ENCODE measurements at regions not wholly inside any gene's neighbourhood (a gene's known extent, or its start where the extent isn't known, plus 50 kb on each side); places are given as distances from the start of the nearest gene placed in this dataset.
"Not testable (repeated sequence)": the region's sequence is repeated elsewhere in the genome, so short reads cannot be mapped to it uniquely, and the experiment has no call there.

GRCh38 chrX:121733514-121733913 is 686.1 kb downstream of the GLUD2 start:
- no peak for DNase-seq

GRCh38 chrX:121746105-121746504 is 698.7 kb downstream of the GLUD2 start:
- DNase-seq = no peak

GRCh38 chrX:121753602-121754001 is 706.2 kb downstream of the GLUD2 start:
- not testable (repeated sequence) for DNase-seq

GRCh38 chrX:121754301-121754700 is 706.9 kb downstream of the GLUD2 start:
- DNase-seq = no peak

GRCh38 chrX:121755541-121755940 is 708.1 kb downstream of the GLUD2 start:
- DNase-seq = no peak

DNA sequence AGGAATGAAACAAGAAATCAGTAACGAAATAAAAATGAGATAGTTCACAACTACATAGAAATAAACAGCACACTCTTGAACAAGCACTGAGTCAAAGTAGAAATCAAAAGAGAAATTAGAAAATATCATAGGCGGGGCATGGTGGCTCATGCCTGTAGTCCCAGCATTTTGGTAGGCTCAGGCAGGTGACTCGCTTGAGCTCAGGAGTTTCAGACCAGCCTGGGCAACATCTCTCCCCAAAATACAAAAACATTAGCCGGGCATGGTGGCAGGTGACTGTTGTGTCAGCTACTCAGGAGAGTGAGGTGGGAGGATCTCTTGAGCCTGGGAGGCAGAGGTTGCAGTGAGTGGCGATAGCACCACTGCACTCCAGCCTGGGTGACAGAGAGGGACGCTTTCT is 714.4 kb downstream of the GLUD2 start:
- DNase-seq = no peak

GRCh38 chrX:121763671-121764070 is 716.3 kb downstream of the GLUD2 start:
- no peak for DNase-seq

DNA sequence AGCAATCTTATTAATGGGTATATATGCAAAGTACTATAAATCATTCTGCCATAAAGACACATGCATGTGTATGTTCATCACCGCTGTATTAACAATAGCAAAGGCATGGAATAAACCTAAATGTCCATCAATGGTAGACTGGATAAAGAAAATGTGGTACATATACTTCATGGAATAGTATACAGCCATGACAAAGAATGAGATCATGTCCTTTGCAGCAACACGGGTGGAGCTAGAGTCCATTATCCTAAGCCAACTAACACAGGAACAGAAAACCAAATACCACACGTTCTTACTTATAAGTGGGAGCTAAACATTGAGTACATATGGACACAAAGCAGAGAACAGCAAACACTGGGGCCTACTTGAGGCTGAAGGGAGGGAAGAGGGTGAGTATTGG is 720.8 kb downstream of the GLUD2 start:
- DNase-seq = not testable (repeated sequence)

- no peak for DNase-seq
Observed at GRCh38 chrX:121781991-121782390, 734.6 kb downstream of the GLUD2 start.

DNA sequence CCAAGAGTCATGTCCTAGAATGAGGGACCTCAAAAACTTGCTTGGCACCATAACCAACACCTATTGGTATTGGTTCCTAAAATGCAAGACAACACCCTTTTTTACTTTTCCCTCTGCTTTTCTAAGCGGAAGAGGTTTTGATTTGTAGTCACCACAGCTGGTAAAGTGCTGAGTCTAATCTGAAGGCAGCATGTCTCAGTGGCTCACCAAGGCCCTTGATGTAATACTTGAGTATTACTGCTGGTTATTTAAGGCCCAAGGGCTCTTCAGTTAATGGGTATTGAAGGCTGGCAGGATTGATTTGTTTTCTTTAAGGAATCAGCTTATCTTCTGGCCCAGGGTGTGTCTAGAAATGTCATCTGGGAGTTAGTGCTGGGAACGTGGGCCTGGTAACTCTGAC is 735.1 kb downstream of the GLUD2 start:
- DNase-seq = no peak

DNA sequence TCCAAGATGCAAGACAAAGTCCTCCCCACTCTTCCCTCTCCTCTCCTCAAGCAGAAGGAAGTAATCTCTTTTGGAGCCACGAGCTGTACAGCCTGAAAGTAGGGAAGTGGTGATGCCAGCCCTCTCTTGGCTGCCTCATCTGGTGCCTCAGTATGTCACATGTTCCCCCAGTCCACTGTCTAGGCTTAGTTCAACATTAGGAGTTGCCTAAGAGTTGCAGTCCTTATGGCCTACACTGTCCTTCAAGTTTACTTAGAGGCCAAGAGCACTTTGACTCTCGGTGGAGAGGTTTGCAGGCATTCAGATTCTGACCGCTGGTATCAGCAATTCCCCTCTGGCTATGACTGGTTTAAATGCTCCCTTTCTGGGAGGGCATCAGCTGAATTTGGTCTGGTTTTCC is 735.6 kb downstream of the GLUD2 start:
- DNase-seq = no peak

- DNase-seq = no peak
Observed at GRCh38 chrX:121802881-121803412, 755.5 kb downstream of the GLUD2 start.

DNA sequence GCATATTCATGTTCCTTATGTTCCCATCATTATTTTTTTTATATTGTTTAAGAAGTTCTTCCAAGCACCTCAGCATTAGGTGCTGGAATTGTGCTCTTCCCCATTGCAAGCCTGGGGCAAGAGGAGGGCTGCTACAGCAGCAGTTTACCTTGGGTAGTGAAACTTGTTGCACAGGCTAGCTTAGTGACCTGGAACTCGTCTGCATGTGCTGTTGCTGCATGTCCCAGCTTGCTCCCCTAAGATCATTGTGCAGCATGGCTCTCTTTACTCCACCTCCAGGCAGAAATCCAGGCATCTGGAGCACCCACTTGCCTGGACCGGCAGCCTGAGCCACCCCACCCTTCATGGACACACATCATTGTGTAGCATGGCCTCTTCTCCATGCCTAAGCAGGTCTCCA is 776.0 kb downstream of the GLUD2 start:
- no peak for DNase-seq

GRCh38 chrX:121831601-121832000 is 784.2 kb downstream of the GLUD2 start:
- no peak for DNase-seq

DNA sequence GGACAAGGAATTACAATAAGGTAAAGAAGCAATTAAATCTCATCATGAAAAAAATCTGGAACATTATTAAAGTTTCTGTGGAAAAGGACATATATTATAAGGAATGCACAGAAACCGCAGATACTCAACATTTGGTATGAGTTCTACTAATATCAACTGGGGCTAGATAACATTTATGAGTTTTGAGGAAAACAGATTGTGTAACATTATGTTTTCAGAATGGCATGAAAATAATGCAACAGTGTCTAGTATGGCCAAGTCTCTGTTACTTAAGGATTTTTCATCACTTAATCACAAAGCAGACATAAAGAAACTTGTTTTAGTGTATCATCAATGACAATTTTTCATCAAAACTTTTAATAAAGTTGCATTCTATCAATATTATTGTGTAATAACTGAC is 785.0 kb downstream of the GLUD2 start:
- no peak for DNase-seq

DNA sequence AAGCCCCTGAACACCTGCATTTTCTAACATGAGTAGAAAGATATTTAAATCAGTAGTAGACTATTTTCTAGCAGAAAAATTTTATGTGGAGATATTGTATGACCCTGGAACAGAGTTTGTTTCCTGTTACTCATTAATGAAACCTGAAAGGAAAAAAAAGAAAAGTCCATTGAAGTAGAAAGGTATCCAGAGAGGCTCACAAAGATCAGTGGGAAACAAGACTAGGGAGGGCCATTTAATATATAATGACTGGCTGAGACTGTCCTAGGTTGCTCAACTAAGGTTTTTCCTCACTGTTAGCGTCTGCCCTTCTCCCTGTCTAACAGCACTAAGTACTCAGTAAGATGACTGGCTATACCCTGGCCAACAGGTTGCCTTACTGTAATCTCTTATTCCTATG is 788.6 kb downstream of the GLUD2 start:
- DNase-seq = no peak

GRCh38 chrX:121851033-121851432 is 803.6 kb downstream of the GLUD2 start:
- DNase-seq = no peak

DNA sequence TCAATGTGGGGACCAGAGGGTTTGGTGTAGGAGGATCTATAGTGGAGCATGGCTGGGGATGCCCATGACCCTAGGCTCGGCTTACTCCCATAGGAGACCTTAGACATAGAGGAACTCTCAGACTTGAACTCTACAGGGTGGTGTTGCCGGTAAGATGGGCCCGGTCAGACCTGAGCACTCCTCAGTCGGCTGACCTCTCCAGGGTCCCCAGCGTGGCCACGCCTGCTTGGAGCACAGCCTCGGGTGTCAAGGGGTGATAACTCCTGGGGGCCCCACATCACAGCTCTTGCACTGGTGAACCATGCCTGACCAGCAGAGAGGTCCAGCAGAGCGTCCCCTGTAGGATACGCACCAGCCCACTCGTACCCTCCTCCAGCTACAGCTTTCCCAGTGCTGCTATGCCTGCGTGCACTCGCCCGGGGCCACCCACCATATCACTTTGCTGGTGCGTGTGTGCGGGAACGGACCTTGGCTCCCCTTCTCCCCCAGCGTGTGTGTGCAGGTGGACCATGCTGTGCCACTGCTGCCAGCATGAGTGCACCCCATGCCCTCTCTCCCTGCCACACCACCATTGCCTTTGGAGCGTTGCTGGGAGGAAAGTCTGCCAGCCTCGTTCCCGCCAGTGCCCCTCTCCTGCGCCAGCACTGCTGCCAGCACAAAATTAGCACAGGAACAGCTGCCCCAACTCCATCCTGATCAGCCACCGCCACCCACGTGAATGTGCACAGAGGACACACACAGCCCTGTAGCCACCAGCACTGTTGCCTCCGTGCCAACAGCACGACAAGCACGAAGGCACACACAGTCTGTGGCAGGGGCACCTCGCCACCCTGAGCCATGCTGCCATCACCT is 806.6 kb downstream of the GLUD2 start:
- no peak for DNase-seq

DNA sequence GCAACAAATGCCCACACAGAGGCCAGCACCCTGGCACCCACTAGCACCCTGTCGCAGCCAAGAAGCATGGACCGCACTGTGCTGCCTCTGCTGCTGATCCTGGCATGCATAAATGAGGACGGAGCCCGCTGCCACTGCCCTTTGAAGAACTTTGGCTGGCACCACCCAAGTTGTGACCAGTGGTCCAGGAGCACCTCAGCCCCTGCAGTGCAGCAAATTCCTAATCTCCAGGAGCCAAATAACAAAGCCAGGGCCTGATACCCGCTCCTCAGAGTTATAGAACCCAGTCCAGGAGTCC is 807.2 kb downstream of the GLUD2 start:
- DNase-seq = no peak

DNA sequence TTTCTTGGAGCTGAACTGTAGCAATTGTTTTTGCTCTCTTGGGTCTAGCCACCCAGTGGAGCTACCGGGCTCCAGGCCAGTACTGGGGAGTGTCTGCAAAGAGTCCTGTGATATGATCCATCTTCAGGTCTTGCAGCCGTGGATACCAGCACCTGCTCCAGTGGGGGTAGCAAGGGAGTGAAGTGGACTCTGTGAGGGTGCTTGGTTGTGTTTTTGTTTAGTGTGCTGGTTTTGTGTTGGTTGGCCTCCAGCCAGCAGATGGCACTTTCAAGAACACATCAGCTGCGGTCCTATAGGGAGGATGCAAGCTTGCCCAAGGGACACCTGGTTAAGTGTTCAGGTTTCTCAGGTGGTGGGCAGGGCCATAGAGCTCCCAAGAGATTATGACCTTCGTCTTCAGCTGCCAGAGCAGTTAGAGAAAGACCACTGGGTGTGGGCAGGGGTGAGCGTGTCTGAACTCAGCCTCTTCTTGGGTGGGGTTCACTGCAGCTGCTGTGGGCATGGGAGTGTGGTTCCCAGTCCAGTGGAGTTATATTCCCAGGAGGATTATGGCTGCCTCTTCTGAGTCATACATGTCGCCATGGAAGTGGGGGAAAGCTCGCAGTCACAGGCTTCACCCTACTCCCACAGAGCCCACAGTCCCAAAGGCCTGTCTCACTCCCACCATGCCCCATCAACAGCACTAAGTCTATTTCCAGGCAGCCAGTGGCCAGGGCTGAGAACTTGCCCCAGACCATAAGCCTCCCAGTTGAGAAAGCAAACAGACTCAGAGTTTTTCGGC is 811.6 kb downstream of the GLUD2 start:
- no peak for DNase-seq

DNA sequence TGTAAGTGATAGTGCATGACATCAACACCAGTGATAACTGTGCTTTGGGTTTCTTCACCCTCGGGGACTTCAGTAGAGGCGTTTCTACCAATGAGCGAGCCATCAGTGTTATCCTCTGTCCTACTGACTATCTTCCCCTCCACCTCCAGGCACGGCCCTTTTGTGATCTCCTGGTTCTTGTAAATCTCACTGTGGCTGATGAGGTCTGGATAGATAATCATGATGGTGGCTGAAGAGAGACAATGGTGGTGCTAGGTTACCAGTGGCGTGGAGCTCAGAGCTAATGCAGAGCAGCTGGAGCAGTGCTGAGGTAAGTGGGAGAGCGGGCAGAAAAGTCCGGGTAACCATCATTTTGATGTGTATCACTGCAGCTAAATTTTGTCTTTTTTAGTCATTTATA is 816.6 kb downstream of the GLUD2 start:
- DNase-seq = no peak

DNA sequence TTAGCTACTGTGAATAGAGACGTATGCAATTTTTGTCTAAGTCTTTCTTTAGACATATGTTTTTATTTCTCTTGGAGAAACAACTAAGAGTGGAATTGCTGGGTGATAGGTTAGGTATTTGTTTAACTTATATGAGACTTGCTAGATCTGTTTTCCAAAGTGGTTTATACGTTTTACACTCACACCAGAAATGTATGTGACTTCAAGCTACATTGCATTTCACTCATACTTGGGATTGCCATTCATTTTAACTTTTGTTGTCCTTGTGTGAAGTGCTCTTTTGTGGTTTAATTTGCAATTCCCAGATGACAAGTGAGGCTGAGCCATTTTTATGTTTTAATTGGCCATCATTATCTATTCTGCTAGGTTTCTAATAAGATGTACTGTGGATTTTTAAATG is 817.2 kb downstream of the GLUD2 start:
- DNase-seq = no peak

DNA sequence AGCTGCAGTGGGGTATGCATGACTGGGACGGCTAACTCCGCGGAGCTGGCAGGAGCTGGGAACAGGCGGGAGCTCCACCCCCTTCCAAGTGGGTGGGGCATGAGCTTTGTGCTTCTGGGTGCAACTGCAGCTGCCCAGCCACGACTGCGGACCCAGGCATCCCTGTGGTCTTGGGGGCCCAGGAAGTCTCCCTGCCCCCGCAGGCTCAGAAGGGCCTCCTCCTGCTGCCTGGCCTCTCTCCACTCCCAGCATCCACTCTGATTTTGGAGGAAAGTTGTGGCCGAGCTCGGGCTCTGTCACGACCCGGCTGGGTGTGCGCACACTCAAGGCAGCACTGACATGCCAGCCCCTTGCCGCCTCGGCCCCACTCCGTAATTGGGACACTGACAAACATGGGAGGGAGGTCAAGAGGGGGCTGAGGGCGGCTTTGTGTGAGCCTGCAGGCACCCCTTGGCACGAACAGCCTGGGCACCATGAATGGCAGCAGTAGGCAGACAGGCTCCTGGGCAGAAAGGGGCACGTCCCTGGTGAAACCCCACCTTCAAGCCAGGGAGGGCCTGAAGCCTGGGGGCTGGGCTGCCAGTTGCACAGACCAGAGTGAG is 822.6 kb downstream of the GLUD2 start:
- DNase-seq = no peak

GRCh38 chrX:121871122-121871521 is 823.7 kb downstream of the GLUD2 start:
- DNase-seq = no peak

Measured in CD4-positive, alpha-beta T cell treated with Interleukin-17A for 1 hour (primary cell).